ENCODE measurements at regions not wholly inside any gene's neighbourhood (a gene's known extent, or its start where the extent isn't known, plus 50 kb on each side); places are given as distances from the start of the nearest gene placed in this dataset.

- TF ChIP-seq, protein P1, sequence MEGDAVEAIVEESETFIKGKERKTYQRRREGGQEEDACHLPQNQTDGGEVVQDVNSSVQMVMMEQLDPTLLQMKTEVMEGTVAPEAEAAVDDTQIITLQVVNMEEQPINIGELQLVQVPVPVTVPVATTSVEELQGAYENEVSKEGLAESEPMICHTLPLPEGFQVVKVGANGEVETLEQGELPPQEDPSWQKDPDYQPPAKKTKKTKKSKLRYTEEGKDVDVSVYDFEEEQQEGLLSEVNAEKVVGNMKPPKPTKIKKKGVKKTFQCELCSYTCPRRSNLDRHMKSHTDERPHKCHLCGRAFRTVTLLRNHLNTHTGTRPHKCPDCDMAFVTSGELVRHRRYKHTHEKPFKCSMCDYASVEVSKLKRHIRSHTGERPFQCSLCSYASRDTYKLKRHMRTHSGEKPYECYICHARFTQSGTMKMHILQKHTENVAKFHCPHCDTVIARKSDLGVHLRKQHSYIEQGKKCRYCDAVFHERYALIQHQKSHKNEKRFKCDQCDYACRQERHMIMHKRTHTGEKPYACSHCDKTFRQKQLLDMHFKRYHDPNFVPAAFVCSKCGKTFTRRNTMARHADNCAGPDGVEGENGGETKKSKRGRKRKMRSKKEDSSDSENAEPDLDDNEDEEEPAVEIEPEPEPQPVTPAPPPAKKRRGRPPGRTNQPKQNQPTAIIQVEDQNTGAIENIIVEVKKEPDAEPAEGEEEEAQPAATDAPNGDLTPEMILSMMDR (conservative IDR thresholded peaks at IDR 0.05; ENCODE audit: low read depth, low read length): no peak
- no peak for TF ChIP-seq POLR2A (IDR thresholded peaks at IDR 0.05; ENCODE audit: low read depth, low read length)
- no peak for TF ChIP-seq MAZ (IDR thresholded peaks at IDR 0.05; ENCODE audit: borderline replicate concordance, low read depth, low read length)
- no peak for TF ChIP-seq RFX5 (IDR thresholded peaks at IDR 0.05; ENCODE audit: low read depth, low read length)
- TF ChIP-seq USF2 (IDR thresholded peaks at IDR 0.05; ENCODE audit: low read depth, low read length): no peak
- no peak for TF ChIP-seq MAFK (IDR thresholded peaks at IDR 0.05; ENCODE audit: low read depth, low read length)
- no peak for TF ChIP-seq CEBPB (IDR thresholded peaks at IDR 0.05; ENCODE audit: low read depth, low read length)
- TF ChIP-seq CHD1 (IDR thresholded peaks at IDR 0.05; ENCODE audit: low read depth, low read length): no peak
- no peak for TF ChIP-seq SMC3 (IDR thresholded peaks at IDR 0.05; ENCODE audit: low read depth, low read length)
- no peak for TF ChIP-seq MXI1 (IDR thresholded peaks at IDR 0.05; ENCODE audit: borderline replicate concordance, low read depth, low read length)
- no peak for TF ChIP-seq RCOR1 (IDR thresholded peaks at IDR 0.05; ENCODE audit: insufficient replicate concordance, low read length)
- no peak for TF ChIP-seq FOS (IDR thresholded peaks at IDR 0.05; ENCODE audit: low read depth, low read length)
- no peak for TF ChIP-seq RAD21 (IDR thresholded peaks at IDR 0.05; ENCODE audit: low read length)
- no peak for TF ChIP-seq BHLHE40 (IDR thresholded peaks at IDR 0.05; ENCODE audit: low read depth, low read length)
Observed at GRCh38 chr12:54762390-54762789, 91.9 kb upstream of the MUCL1 start.

Data from IMR-90 (cell line).